ENCODE measurements at regions not wholly inside any gene's neighbourhood (a gene's known extent, or its start where the extent isn't known, plus 50 kb on each side); places are given as distances from the start of the nearest gene placed in this dataset.
"Not testable (repeated sequence)": the region's sequence is repeated elsewhere in the genome, so short reads cannot be mapped to it uniquely, and the experiment has no call there.

GRCh38 chr1:29551123-29551936 is 315.0 kb downstream of the PTPRU start:
- no peak for FAIRE-seq
- no peaks in the 10 kb centered on the region for H3K27me3 ChIP-seq (ENCODE audit: insufficient read depth, low read length)
- no peaks in the 10 kb centered on the region for H4K20me1 ChIP-seq (ENCODE audit: insufficient read depth, low read length)
- Mint-ChIP-seq H3K9me3 (ENCODE audit: unreplicated experiment) (no peaks in the 10 kb centered on the region), H3K27me3 (ENCODE audit: low read depth, unreplicated experiment) (peaks cover 27% of the 10 kb centered on the region), H3K27ac (ENCODE audit: unreplicated experiment) (no peak overlapping the region), H3K4me1 (ENCODE audit: low read depth, unreplicated experiment) (no peaks in the 10 kb centered on the region), H3K36me3 (ENCODE audit: low read depth, unreplicated experiment) (no peaks in the 10 kb centered on the region), H3K4me3 (ENCODE audit: unreplicated experiment) (no peak overlapping the region)
- no peak overlapping the region for H3K4me2 ChIP-seq (ENCODE audit: low read length)
- H3K4me3 ChIP-seq (ENCODE audit: insufficient read depth, low read depth, low read length): no peak overlapping the region
- H3K36me3 ChIP-seq (ENCODE audit: insufficient read depth, low read length): no peaks in the 10 kb centered on the region
- no peak for DNase-seq (ENCODE audit: low read depth)
- no peaks in the 10 kb centered on the region for H3K4me1 ChIP-seq (ENCODE audit: insufficient read depth, low read length)
- no peaks in the 10 kb centered on the region for H3K79me2 ChIP-seq (ENCODE audit: insufficient read depth, low read length)
- no peak overlapping the region for H3K27ac ChIP-seq (ENCODE audit: low read depth, low read length)
- no peak overlapping the region for H2AFZ ChIP-seq (ENCODE audit: low read depth, low read length)
- H3K9ac ChIP-seq (ENCODE audit: low read length): no peak overlapping the region
- no peaks in the 10 kb centered on the region for H3K9me3 ChIP-seq (ENCODE audit: insufficient read depth, low read depth, low read length)
- no peak for TF ChIP-seq CTCF (IDR thresholded peaks at IDR 0.05; ENCODE audit: insufficient read depth, low read depth, low read length)
- TF ChIP-seq EZH2 (IDR thresholded peaks at IDR 0.05; ENCODE audit: insufficient read depth, low read length): no peak

DNA sequence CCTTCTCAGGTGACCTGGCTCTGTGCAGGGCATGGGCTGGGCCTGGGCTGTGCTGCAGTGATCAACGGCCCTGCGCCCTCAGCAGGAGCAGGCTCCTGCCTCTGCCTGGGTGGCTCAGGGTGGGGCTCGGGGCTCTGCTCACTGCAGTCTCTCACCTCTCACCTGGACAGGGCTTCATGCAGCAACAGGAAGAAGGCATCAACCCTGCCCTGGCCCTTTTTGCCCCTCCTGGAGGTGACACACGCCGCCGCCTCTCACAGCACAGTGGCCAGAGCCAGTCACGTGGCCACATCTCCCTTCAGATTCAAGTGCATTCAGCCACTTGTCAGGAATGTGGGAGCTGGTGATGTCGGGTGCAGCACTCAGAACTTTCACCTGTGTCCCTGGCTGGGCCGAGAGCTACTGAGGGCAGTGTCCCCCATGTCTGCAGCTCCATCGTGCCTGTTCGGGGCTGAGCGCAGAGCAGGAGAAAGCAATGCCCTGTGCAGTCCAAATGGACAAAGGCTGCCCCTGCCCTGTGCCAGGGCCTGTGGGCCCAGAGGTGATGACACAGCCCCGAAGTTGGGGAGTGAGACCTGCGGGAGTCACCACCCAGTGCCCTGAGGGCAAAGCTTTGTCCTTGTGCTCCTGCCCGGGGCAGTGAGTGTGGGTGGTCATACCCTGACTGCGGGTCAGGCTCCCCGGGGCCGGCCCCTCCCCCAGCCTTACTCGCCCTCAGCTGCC is 314.0 kb downstream of the PTPRU start:
- H2AFZ ChIP-seq (ENCODE audit: low read depth, low read length): no peak overlapping the region
- no peak for FAIRE-seq

GRCh38 chr1:29549728-29550118 is 313.4 kb downstream of the PTPRU start:
- H4K20me1 ChIP-seq (ENCODE audit: insufficient read depth, low read length); H3K4me2 ChIP-seq (ENCODE audit: low read length); H3K9ac ChIP-seq (ENCODE audit: low read length); H3K4me3 Mint-ChIP-seq (ENCODE audit: unreplicated experiment); H2AFZ ChIP-seq (ENCODE audit: low read depth, low read length); H3K9me3 Mint-ChIP-seq (ENCODE audit: unreplicated experiment); DNase-seq (ENCODE audit: low read depth); H3K79me2 ChIP-seq (ENCODE audit: insufficient read depth, low read length); H3K4me1 Mint-ChIP-seq (ENCODE audit: low read depth, unreplicated experiment); H3K27ac Mint-ChIP-seq (ENCODE audit: unreplicated experiment); H3K27me3 ChIP-seq (ENCODE audit: insufficient read depth, low read length); H3K36me3 Mint-ChIP-seq (ENCODE audit: low read depth, unreplicated experiment); H3K36me3 ChIP-seq (ENCODE audit: insufficient read depth, low read length); H3K4me3 ChIP-seq (ENCODE audit: insufficient read depth, low read depth, low read length); H3K4me1 ChIP-seq (ENCODE audit: insufficient read depth, low read length); H3K9me3 ChIP-seq (ENCODE audit: insufficient read depth, low read depth, low read length); FAIRE-seq; H3K27ac ChIP-seq (ENCODE audit: low read depth, low read length): not testable (repeated sequence)
- H3K27me3 Mint-ChIP-seq (ENCODE audit: low read depth, unreplicated experiment): peaks cover 26% of the 10 kb centered on the region

More for the DNA sequence above, 314.0 kb downstream of the PTPRU start:
- no peak for TF ChIP-seq CTCF (IDR thresholded peaks at IDR 0.05; ENCODE audit: insufficient read depth, low read depth, low read length)
- TF ChIP-seq EZH2 (IDR thresholded peaks at IDR 0.05; ENCODE audit: insufficient read depth, low read length): no peak
- H3K27me3 Mint-ChIP-seq (ENCODE audit: low read depth, unreplicated experiment): peaks cover 24% of the 10 kb centered on the region
- no peaks in the 10 kb centered on the region for H3K79me2 ChIP-seq (ENCODE audit: insufficient read depth, low read length)
- no peaks in the 10 kb centered on the region for H3K4me1 ChIP-seq (ENCODE audit: insufficient read depth, low read length)
- no peak overlapping the region for H3K9ac ChIP-seq (ENCODE audit: low read length)
- H3K4me1 Mint-ChIP-seq (ENCODE audit: low read depth, unreplicated experiment): no peaks in the 10 kb centered on the region
- H3K9me3 ChIP-seq (ENCODE audit: insufficient read depth, low read depth, low read length): no peaks in the 10 kb centered on the region
- no peak overlapping the region for H3K4me3 Mint-ChIP-seq (ENCODE audit: unreplicated experiment)
- H3K36me3 Mint-ChIP-seq (ENCODE audit: low read depth, unreplicated experiment): no peaks in the 10 kb centered on the region
- H3K9me3 Mint-ChIP-seq (ENCODE audit: unreplicated experiment): peaks cover 1% of the 10 kb centered on the region
- H3K27ac Mint-ChIP-seq (ENCODE audit: unreplicated experiment): no peak overlapping the region
- H3K27ac ChIP-seq (ENCODE audit: low read depth, low read length): no peak overlapping the region
- no peak overlapping the region for H3K4me2 ChIP-seq (ENCODE audit: low read length)
- no peaks in the 10 kb centered on the region for H3K27me3 ChIP-seq (ENCODE audit: insufficient read depth, low read length)
- DNase-seq (ENCODE audit: low read depth): no peak
- no peak overlapping the region for H3K4me3 ChIP-seq (ENCODE audit: insufficient read depth, low read depth, low read length)
- H3K36me3 ChIP-seq (ENCODE audit: insufficient read depth, low read length): no peaks in the 10 kb centered on the region
- H4K20me1 ChIP-seq (ENCODE audit: insufficient read depth, low read length): no peaks in the 10 kb centered on the region
